CD4-positive, alpha-beta T cell (primary cell): ENCODE measurements at regions not wholly inside any gene's neighbourhood (a gene's known extent, or its start where the extent isn't known, plus 50 kb on each side); places are given as distances from the start of the nearest gene placed in this dataset.

Experiments
- ATAC-seq: fragments of 200-7000 bp; cut with Tn5 transposase; one replicate; pipeline ENCODE4 v1.10.0; 2022; ENCODE audit warnings: mild to moderate bottlenecking; ENCODE audit not compliant: poor library complexity
- CTCF ChIA-PET: fragments of 350-600 bp; sonication (Branson Sonifier 250); formaldehyde crosslinking; loops from one replicate; lab custom pipeline; 2021; ENCODE audit warnings: antibody characterized with exemption, inconsistent platforms; lab: Charles Lee
- POLR2A ChIA-PET: fragments of 350-600 bp; sonication (Branson Sonifier 250); formaldehyde crosslinking; loops from one replicate; lab custom pipeline; 2021; ENCODE audit warnings: antibody characterized with exemption, inconsistent platforms; lab: Charles Lee
- DNase-seq, 14 experiments: peaks; one replicate each; pipeline ENCODE4 v3.0.0-alpha.2; 2013 to 2020; ENCODE audit warnings: mixed read lengths in 2 of 14
- H3K27ac ChIP-seq, 2 donors: one replicate each; pipeline versions ENCODE4 v1.5.1 to v1.7.0; 2013; ENCODE audit warnings: low read length in 2 of 2, low read depth in 1 of 2, mild to moderate bottlenecking in 1 of 2
- H3K27me3 ChIP-seq, 2 experiments: 1 replicate in 1 of 2; 2 replicates in 1 of 2; pipeline versions ENCODE4 v1.6.1 to v1.7.0; 2013; ENCODE audit warnings: low read length in 2 of 2, control low read depth in 1 of 2, mild to moderate bottlenecking in 1 of 2, moderate library complexity in 1 of 2; ENCODE audit not compliant: insufficient read depth in 2 of 2, control insufficient read depth in 1 of 2
- H3K36me3 ChIP-seq: one replicate; pipeline ENCODE4 v1.6.1; 2013; ENCODE audit warnings: low read length, control low read depth; ENCODE audit not compliant: insufficient read depth
- H3K4me1 ChIP-seq: one replicate; pipeline ENCODE4 v1.6.1; 2013; ENCODE audit warnings: low read length, control low read depth; ENCODE audit not compliant: insufficient read depth
- H3K4me3 ChIP-seq: one replicate; pipeline ENCODE4 v1.5.1; 2013; ENCODE audit warnings: mild to moderate bottlenecking, low read length, moderate library complexity
- H3K9me3 ChIP-seq, 2 experiments: 1 replicate in 1 of 2; 2 replicates in 1 of 2; pipeline versions ENCODE4 v1.6.1 to v1.7.0; 2013; ENCODE audit warnings: low read length in 2 of 2, mild to moderate bottlenecking in 2 of 2, control low read depth in 1 of 2, moderate library complexity in 1 of 2; ENCODE audit not compliant: control insufficient read depth in 1 of 2, insufficient read depth in 1 of 2
- H3K27ac Mint-ChIP-seq: one replicate; pipeline ENCODE4 v1.8.0; 2020; ENCODE audit warnings: mixed read lengths
- H3K27me3 Mint-ChIP-seq: one replicate; pipeline ENCODE4 v1.8.0; 2021; ENCODE audit warnings: mixed read lengths
- H3K36me3 Mint-ChIP-seq: one replicate; pipeline ENCODE4 v1.8.0; 2021; ENCODE audit warnings: low read depth, mixed read lengths
- H3K4me1 Mint-ChIP-seq: one replicate; pipeline ENCODE4 v1.8.0; 2021; ENCODE audit warnings: low read depth, mixed read lengths
- H3K4me3 Mint-ChIP-seq: one replicate; pipeline ENCODE4 v1.8.0; 2020; ENCODE audit warnings: mild to moderate bottlenecking, mixed read lengths
- H3K9me3 Mint-ChIP-seq: one replicate; pipeline ENCODE4 v1.8.0; 2020; ENCODE audit warnings: mixed read lengths
- CTCF ChIP-seq: fragments of 200-600 bp; IDR thresholded peaks from one replicate; pipeline ENCODE4 v1.8.0; 2022; ENCODE audit warnings: antibody characterized with exemption, mild to moderate bottlenecking
- intact Hi-C, 2 experiments: fragments of 100-400 bp; cut with DNase I in 1 of 2; cut with micrococcal nuclease in 1 of 2; formaldehyde crosslinking; loops; one replicate each; pipeline versions ENCODE4 v1.15.1 to v1.9.0; 2023 to 2025; cut with DNase I, micrococcal nuclease

- H3K27me3 ChIP-seq, result peaks cover 9 to 13% of the 10 kb centered on the region in 2 experiments
- H3K9me3 Mint-ChIP-seq, result no peaks in the 10 kb centered on the region
- no peak overlapping the region for H3K4me3 ChIP-seq
- intact Hi-C loops, result no loop called here
- H3K4me1 ChIP-seq, result peaks cover 7% of the 10 kb centered on the region
- no peaks in the 10 kb centered on the region for H3K36me3 Mint-ChIP-seq
- ATAC-seq (no peak), DNase-seq (no peak)
- peaks cover 29% of the 10 kb centered on the region for H3K27me3 Mint-ChIP-seq
- no peak overlapping the region for H3K27ac ChIP-seq
- no peak for TF ChIP-seq CTCF
- CTCF ChIA-PET, result no interaction called here
- H3K36me3 ChIP-seq, result no peaks in the 10 kb centered on the region
- POLR2A ChIA-PET, result no interaction called here
- peaks cover 6% of the 10 kb centered on the region for H3K4me1 Mint-ChIP-seq
- no peak overlapping the region for H3K4me3 Mint-ChIP-seq
- no peaks in the 10 kb centered on the region for H3K9me3 ChIP-seq
- no peak overlapping the region for H3K27ac Mint-ChIP-seq
Measured at GRCh38 chr10:104576611-104577010, 64.5 kb upstream of the SORCS3 start.

GRCh38 chr10:104577163-104577562, 63.9 kb upstream of the SORCS3 start:
- ATAC-seq, result no peak
- TF ChIP-seq CTCF, result no peak

GRCh38 chr10:104577861-104578521, 63.1 kb upstream of the SORCS3 start:
- DNase-seq, result no peak
- CTCF ChIA-PET, result no interaction called here
- POLR2A ChIA-PET, result no interaction called here
- Mint-ChIP-seq H3K4me1 (peaks cover 6% of the 10 kb centered on the region), H3K27ac (no peak overlapping the region), H3K9me3 (no peaks in the 10 kb centered on the region), H3K27me3 (peaks cover 32% of the 10 kb centered on the region), H3K4me3 (no peak overlapping the region), H3K36me3 (no peaks in the 10 kb centered on the region)
- Histone ChIP-seq H3K36me3 (no peaks in the 10 kb centered on the region), H3K4me3 (no peak overlapping the region), H3K4me1 (peaks cover 7% of the 10 kb centered on the region), H3K27me3 (peaks cover 0 to 5% of the 10 kb centered on the region in 2 experiments), H3K9me3 (no peaks in the 10 kb centered on the region), H3K27ac (no peak overlapping the region)
- no peak for TF ChIP-seq CTCF
- ATAC-seq, result no peak
- intact Hi-C loops, result no loop called here

More at GRCh38 chr10:104577163-104577562, 63.9 kb upstream of the SORCS3 start:
- H3K4me1 Mint-ChIP-seq, result peaks cover 6% of the 10 kb centered on the region
- DNase-seq, result no peak
- ChIA-PET CTCF (no interaction called here), POLR2A (no interaction called here)
- H3K27ac Mint-ChIP-seq, result no peak overlapping the region
- peaks cover 32% of the 10 kb centered on the region for H3K27me3 Mint-ChIP-seq
- no peaks in the 10 kb centered on the region for H3K9me3 Mint-ChIP-seq
- Histone ChIP-seq H3K36me3 (no peaks in the 10 kb centered on the region), H3K4me1 (peaks cover 7% of the 10 kb centered on the region), H3K27ac (no peak overlapping the region), H3K27me3 (peaks cover 6 to 8% of the 10 kb centered on the region in 2 experiments), H3K9me3 (no peaks in the 10 kb centered on the region), H3K4me3 (no peak overlapping the region)
- intact Hi-C loops, result no loop called here
- no peaks in the 10 kb centered on the region for H3K36me3 Mint-ChIP-seq
- no peak overlapping the region for H3K4me3 Mint-ChIP-seq
